ENCODE measurements at regions not wholly inside any gene's neighbourhood (a gene's known extent, or its start where the extent isn't known, plus 50 kb on each side); places are given as distances from the start of the nearest gene placed in this dataset.

GRCh38 chr13:33932769-33933406 lies 114.9 kb downstream of the RFC3 start:
- no peak for TF ChIP-seq CTCF (IDR thresholded peaks at IDR 0.05; ENCODE audit: low read depth, low read length, missing control alignments)
- H3K4me3 ChIP-seq (replicated peaks; ENCODE audit: low read depth, low read length) = no peak overlapping the region
- no peak for DNase-seq (ENCODE audit: extremely low read depth, low read depth)

GRCh38 chr13:33933810-33934209 lies 115.9 kb downstream of the RFC3 start:
- DNase-seq (ENCODE audit: extremely low read depth, low read depth) = no peak
- TF ChIP-seq CTCF (IDR thresholded peaks at IDR 0.05; ENCODE audit: low read depth, low read length, missing control alignments) = no peak

GRCh38 chr13:33934343-33934742 lies 116.4 kb downstream of the RFC3 start:
- no peak for DNase-seq (ENCODE audit: extremely low read depth, low read depth)
- TF ChIP-seq CTCF (IDR thresholded peaks at IDR 0.05; ENCODE audit: low read depth, low read length, missing control alignments) = no peak
- no peak overlapping the region for H3K4me3 ChIP-seq (replicated peaks; ENCODE audit: low read depth, low read length)

More at GRCh38 chr13:33933810-33934209, 115.9 kb downstream of the RFC3 start:
- no peak overlapping the region for H3K4me3 ChIP-seq (replicated peaks; ENCODE audit: low read depth, low read length)

GRCh38 chr13:33934951-33935371 lies 117.0 kb downstream of the RFC3 start:
- H3K4me3 ChIP-seq (replicated peaks; ENCODE audit: low read depth, low read length) = no peak overlapping the region
- no peak for DNase-seq (ENCODE audit: extremely low read depth, low read depth)
- no peak for TF ChIP-seq CTCF (IDR thresholded peaks at IDR 0.05; ENCODE audit: low read depth, low read length, missing control alignments)

GRCh38 chr13:33935969-33936368 lies 118.0 kb downstream of the RFC3 start:
- no peak for DNase-seq (ENCODE audit: extremely low read depth, low read depth)
- no peak overlapping the region for H3K4me3 ChIP-seq (replicated peaks; ENCODE audit: low read depth, low read length)
- no peak for TF ChIP-seq CTCF (IDR thresholded peaks at IDR 0.05; ENCODE audit: low read depth, low read length, missing control alignments)

GRCh38 chr13:33937373-33938098 lies 119.6 kb downstream of the RFC3 start:
- TF ChIP-seq CTCF (IDR thresholded peaks at IDR 0.05; ENCODE audit: low read depth, low read length, missing control alignments) = no peak
- H3K4me3 ChIP-seq (replicated peaks; ENCODE audit: low read depth, low read length) = no peak overlapping the region
- no peak for DNase-seq (ENCODE audit: extremely low read depth, low read depth)
